ENCODE measurements at regions not wholly inside any gene's neighbourhood (a gene's known extent, or its start where the extent isn't known, plus 50 kb on each side); places are given as distances from the start of the nearest gene placed in this dataset.

DNA sequence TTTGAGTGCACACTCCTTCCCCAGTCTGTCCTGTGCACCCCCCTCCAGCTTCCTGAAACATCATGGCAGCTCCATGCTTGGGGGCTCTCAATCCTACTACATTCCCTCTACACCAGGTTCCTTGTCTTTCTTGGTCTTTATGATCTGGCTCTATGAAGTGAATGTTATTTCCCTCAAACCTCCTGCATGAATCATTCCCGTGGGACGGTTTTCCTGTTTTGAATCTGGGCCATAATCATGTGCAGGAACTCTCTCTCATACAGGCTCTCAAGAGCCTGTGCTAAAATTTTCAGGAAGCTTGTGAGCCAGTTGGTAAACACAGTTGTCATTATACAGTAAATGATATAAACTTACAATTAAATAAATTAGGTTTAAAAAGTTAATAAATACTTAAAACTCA is 89.8 kb upstream of the KCNE2 start:
- TF ChIP-seq, protein P1, sequence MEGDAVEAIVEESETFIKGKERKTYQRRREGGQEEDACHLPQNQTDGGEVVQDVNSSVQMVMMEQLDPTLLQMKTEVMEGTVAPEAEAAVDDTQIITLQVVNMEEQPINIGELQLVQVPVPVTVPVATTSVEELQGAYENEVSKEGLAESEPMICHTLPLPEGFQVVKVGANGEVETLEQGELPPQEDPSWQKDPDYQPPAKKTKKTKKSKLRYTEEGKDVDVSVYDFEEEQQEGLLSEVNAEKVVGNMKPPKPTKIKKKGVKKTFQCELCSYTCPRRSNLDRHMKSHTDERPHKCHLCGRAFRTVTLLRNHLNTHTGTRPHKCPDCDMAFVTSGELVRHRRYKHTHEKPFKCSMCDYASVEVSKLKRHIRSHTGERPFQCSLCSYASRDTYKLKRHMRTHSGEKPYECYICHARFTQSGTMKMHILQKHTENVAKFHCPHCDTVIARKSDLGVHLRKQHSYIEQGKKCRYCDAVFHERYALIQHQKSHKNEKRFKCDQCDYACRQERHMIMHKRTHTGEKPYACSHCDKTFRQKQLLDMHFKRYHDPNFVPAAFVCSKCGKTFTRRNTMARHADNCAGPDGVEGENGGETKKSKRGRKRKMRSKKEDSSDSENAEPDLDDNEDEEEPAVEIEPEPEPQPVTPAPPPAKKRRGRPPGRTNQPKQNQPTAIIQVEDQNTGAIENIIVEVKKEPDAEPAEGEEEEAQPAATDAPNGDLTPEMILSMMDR (conservative IDR thresholded peaks at IDR 0.05) = no peak
- no peak overlapping the region for H3K27ac ChIP-seq

DNA sequence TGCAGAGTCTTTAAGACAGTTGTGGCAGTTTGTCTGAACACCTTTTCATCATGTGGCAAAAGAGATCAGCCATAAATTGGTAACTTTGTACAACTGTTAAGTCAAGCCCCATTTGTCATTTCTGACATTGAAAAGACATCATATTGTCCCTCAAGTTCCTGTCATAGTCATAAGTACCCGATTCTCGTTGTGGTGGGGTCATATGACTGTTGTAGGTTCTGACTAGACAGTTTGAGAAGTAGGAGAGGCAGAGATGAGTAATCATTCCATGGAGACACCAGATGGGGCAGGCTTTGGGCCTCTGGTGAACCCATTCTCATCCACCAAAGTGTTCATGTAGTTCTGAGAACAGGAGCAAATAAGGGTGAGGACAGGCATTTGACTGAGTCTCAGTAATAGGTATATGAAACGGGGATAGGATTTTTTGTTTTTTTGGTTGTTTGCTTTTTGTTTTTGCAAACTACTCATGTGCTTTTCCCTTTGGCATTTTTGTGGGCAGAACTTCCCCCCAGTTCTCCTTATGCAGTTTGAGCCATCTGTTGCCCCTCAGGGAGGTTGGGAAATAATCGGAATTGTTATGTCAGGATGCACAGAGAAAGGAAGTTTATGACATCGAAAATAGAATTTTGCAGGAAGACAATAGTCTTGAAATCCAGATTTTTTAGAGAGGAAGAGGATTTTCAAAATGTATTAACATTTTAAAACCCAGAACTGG is 86.9 kb upstream of the KCNE2 start:
- TF ChIP-seq, protein P1 (conservative IDR thresholded peaks at IDR 0.05) = no peak
- no peak overlapping the region for H3K27ac ChIP-seq

DNA sequence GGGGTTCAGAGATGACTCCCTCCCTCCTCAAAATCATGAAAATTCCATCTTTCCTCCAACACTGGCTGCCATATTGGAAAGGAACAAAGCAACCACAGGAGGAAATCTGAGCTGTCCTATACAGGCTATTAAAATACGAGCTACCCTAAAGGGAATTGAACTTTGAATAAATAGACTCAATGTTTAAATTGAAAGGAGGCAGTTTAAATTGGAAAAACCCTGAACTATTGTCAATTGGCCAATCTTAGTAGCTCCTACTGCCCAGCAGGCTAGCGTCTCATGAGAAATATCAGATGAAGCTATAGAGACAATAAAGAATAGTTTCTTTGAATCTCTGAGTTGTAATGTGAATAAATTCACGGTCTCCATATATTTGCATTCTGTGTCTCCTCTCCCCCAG is 85.4 kb upstream of the KCNE2 start:
- H3K27ac ChIP-seq = no peak overlapping the region
- TF ChIP-seq, protein P1 (conservative IDR thresholded peaks at IDR 0.05) = no peak

DNA sequence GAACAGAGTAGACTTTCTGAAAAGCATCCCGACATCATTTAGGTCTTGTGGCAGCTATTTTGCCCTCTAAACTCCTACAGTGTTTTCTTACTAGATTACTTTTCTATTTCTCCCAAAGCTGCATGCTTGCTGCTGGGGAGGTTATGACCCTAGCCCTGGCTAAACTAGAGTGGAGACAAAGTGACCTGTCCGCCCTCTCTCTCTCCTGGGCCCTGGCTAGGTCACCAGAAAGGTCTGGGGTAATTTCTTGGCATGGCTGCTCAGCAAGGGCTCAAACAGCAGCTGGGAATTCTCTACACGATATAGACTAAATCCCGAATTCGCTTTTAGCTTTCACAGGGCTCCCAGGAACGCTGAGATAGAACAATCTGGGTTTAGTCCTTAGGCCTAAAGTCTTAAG is 84.5 kb upstream of the KCNE2 start:
- TF ChIP-seq, protein P1 (conservative IDR thresholded peaks at IDR 0.05) = no peak

DNA sequence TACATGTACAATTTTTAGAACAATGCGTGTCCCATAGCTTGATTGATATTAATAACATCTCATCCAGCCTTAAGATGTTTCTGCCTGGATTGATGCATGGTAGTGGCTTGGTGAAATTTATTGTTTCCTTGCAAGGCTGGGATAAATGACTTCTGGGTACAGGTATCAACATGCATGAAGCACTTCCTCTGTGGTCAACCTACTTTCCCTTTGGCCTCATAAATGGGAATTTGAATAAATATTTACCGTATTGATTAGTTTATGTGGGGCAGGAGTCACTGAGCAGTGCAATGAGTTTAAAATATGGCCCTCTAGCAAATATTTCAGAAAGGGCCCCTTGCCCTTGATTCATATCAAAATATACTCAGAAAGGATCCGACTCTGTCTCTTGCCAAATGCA is 83.9 kb upstream of the KCNE2 start:
- H3K27ac ChIP-seq = no peak overlapping the region
- TF ChIP-seq, protein P1 (conservative IDR thresholded peaks at IDR 0.05) = no peak

More for the DNA sequence above, 84.5 kb upstream of the KCNE2 start:
- H3K27ac ChIP-seq = no peak overlapping the region

DNA sequence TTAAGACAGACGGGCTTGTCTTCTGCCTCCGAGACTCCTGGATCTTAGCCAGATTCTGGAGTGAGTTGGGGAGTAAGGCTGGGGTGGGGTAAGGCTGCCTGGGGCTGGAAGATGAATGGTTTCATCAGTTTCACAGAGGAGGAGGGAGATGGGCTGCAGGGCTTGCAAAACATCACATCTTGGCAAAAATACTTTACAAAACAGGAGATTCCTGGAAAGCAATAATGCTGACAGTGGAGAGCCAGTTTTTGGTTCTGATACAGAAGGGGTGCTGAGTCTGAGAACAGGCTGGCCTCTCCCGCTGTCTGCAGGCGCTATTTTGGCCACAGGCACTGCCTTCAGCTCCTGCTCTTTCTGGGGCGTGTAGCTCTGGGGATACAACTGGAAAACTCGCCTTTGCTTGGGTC is 83.4 kb upstream of the KCNE2 start:
- TF ChIP-seq, protein P1 (conservative IDR thresholded peaks at IDR 0.05) = no peak

DNA sequence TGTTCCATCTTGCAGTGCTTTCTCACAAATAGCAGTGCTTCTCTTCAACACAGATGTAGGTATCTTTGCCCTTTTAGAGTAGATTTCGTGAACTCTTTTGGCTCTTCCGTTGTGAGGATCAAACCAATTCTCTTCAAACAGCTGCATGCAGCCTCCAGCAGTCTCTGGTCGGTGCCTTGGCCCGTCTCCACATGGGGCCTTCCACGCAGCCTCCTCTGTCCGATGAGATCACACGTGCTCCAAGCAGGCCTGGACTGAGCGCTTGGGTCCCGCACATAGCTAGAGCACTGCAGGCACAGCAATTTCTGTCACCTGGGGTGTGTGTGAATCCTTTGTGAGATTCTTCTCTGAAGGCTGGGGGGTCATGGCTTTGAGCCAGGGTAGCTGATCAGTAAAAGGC is 82.8 kb upstream of the KCNE2 start:
- TF ChIP-seq, protein P1 (conservative IDR thresholded peaks at IDR 0.05) = no peak

More for the DNA sequence above, 83.4 kb upstream of the KCNE2 start:
- H3K27ac ChIP-seq = no peak overlapping the region

More for the DNA sequence above, 82.8 kb upstream of the KCNE2 start:
- no peak overlapping the region for H3K27ac ChIP-seq

Data from VCaP (cell line).